ENCODE measurements at regions not wholly inside any gene's neighbourhood (a gene's known extent, or its start where the extent isn't known, plus 50 kb on each side); places are given as distances from the start of the nearest gene placed in this dataset.

- no peak for DNase-seq
Measured at GRCh38 chr5:2052687-2053086, 170.0 kb upstream of the IRX4 start.

- no peak for DNase-seq
Measured at GRCh38 chr5:2049876-2050275, 167.2 kb upstream of the IRX4 start.

- DNase-seq, result no peak
Measured at GRCh38 chr5:2048664-2049063, 165.9 kb upstream of the IRX4 start.

- no peak for DNase-seq
Measured at GRCh38 chr5:2047341-2047927, 164.7 kb upstream of the IRX4 start.

- no peak for DNase-seq
Measured at GRCh38 chr5:2044041-2044440, 161.3 kb upstream of the IRX4 start.

GRCh38 chr5:2039180-2039531, 156.4 kb upstream of the IRX4 start:
- DNase-seq, result no peak

- DNase-seq, result no peak
Measured at GRCh38 chr5:2038321-2039179, 155.8 kb upstream of the IRX4 start.

GRCh38 chr5:2036885-2037284, 154.2 kb upstream of the IRX4 start:
- no peak for DNase-seq

- DNase-seq, result no peak
Measured at GRCh38 chr5:2032432-2032831, 149.7 kb upstream of the IRX4 start.

- no peak for DNase-seq
Measured at GRCh38 chr5:2031581-2031980, 148.9 kb upstream of the IRX4 start.

GRCh38 chr5:2030131-2030530, 147.4 kb upstream of the IRX4 start:
- no peak for DNase-seq

- DNase-seq, result no peak
Measured at GRCh38 chr5:2029206-2029605, 146.5 kb upstream of the IRX4 start.

- DNase-seq, result no peak
Measured at GRCh38 chr5:2027790-2028189, 145.1 kb upstream of the IRX4 start.

- DNase-seq, result no peak
Measured at GRCh38 chr5:2024986-2025721, 142.4 kb upstream of the IRX4 start.

GRCh38 chr5:2023196-2023595, 140.5 kb upstream of the IRX4 start:
- no peak for DNase-seq

- no peak for DNase-seq
Measured at GRCh38 chr5:2022436-2022835, 139.7 kb upstream of the IRX4 start.

GRCh38 chr5:2021484-2022176, 138.9 kb upstream of the IRX4 start:
- no peak for DNase-seq

GRCh38 chr5:2020730-2021129, 138.0 kb upstream of the IRX4 start:
- no peak for DNase-seq

- no peak for DNase-seq
Measured at GRCh38 chr5:2019716-2020115, 137.0 kb upstream of the IRX4 start.

GRCh38 chr5:2018390-2018724, 135.6 kb upstream of the IRX4 start:
- DNase-seq, result no peak

- no peak for DNase-seq
Measured at GRCh38 chr5:2017540-2018389, 135.0 kb upstream of the IRX4 start.

GRCh38 chr5:2015961-2016360, 133.2 kb upstream of the IRX4 start:
- DNase-seq, result no peak
